ENCODE measurements at regions not wholly inside any gene's neighbourhood (a gene's known extent, or its start where the extent isn't known, plus 50 kb on each side); places are given as distances from the start of the nearest gene placed in this dataset.

GRCh38 chr3:124234852-124235252 lies 242.9 kb upstream of the ROPN1 start:
- DNase-seq (ENCODE audit: low read depth in 2 of 3, low spot score in 2 of 3), result no peak

GRCh38 chr3:124235446-124235845 lies 243.5 kb upstream of the ROPN1 start:
- no peak for DNase-seq (ENCODE audit: low read depth in 2 of 3, low spot score in 2 of 3)

- no peak for DNase-seq (ENCODE audit: low read depth in 2 of 3, low spot score in 2 of 3)
Observed at GRCh38 chr3:124243177-124243859, 251.4 kb upstream of the ROPN1 start.

DNA sequence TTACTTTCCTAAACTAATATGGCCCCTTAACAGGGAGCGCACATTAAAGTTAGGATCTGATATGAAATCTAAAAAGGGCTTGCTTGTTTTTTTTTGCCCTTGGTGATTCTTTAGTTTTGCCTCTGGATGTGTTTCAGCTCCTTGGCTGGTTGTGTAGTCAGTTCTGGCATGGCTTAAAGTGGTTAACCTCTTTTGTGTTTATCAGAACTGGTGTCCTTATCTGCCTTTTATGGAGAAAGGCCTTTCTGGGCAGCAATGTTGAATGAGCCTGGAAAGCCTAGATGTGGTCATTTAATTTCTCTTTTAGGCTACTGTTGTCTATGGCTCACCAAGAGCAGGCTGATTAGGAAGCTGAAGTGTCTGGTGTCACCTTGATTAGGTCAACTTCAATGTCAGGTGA lies 254.5 kb upstream of the ROPN1 start:
- no peak for DNase-seq (ENCODE audit: low read depth in 2 of 3, low spot score in 2 of 3)

GRCh38 chr3:124246949-124247348 lies 255.0 kb upstream of the ROPN1 start:
- no peak for DNase-seq (ENCODE audit: low read depth in 2 of 3, low spot score in 2 of 3)

DNA sequence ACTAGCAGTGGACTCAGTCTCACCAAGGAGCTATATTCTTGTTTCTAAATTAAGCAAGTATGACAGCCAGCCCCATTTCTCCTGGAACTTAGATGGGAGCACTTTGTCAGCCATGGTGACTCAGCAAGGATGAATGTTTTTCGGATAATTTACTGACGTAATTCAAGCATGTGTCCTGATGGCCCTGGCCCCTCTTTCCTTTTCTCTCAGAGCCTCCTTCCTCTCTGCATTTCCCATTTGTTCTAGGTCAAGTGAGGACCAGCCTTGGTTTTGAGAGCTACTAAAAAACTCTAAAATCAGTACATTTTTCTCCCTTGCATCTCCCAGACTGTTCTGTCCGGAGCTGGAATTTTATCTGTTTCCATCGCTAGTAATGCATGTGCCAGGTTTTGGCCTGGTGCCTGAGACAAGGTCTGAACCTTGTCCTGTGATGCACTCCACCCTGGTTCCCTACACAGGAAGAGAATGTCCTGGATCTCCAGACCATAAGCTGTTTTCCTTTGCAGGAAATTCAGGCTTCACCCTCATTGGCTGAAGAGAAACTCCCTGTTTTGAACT lies 256.6 kb upstream of the ROPN1 start:
- no peak for DNase-seq (ENCODE audit: low read depth in 2 of 3, low spot score in 2 of 3)

DNA sequence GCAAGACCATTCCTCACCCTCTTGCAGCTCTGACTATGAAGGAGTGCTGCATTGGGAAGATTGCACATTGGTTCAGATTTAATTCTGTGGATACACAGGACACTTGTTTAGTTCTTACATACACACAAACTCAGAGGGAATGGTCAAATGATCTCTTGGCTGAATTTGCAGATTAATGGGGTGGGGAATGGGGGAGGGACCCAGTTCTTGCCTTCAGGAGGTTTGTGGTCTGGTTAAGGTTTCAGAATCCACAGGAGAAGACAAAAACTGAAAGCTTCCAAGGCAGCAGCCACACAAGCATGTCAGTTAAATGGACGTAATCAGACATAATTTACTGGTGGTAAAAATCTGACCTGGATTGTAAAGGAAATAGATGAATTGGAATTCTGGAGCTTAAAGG lies 257.1 kb upstream of the ROPN1 start:
- DNase-seq (ENCODE audit: low read depth in 2 of 3, low spot score in 2 of 3), result no peak

DNA sequence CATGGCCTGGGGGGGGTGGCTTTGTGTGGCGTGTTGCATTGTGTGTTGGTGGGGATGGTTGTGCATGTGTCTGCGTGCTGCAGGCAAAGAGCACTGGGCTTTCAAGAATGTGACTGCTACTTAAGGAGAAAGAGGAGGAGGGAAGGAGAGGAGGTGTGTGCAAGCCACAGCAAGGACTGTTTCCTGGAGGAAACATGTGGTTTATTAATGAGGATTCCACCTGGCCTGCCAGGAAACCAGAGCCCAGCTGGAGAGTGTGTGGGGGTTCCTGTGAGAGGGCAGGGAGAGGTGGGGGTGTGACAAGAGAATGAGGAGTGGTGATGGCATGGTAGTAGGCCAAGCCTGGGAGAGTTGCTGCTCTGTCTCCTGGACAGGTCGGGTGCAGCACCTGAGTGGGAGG lies 258.1 kb upstream of the ROPN1 start:
- DNase-seq (ENCODE audit: low read depth in 2 of 3, low spot score in 2 of 3), result no peak

- no peak for DNase-seq (ENCODE audit: low read depth in 2 of 3, low spot score in 2 of 3)
Observed at GRCh38 chr3:124256156-124256555, 264.2 kb upstream of the ROPN1 start.

GRCh38 chr3:124256599-124256998 lies 264.7 kb upstream of the ROPN1 start:
- no peak for DNase-seq (ENCODE audit: low read depth in 2 of 3, low spot score in 2 of 3)

GRCh38 chr3:124257336-124257864 lies 265.5 kb upstream of the ROPN1 start:
- DNase-seq (ENCODE audit: low read depth in 2 of 3, low spot score in 2 of 3), result no peak

- DNase-seq (ENCODE audit: low read depth in 2 of 3, low spot score in 2 of 3), result no peak
Observed at GRCh38 chr3:124258057-124258500, 266.2 kb upstream of the ROPN1 start.

DNA sequence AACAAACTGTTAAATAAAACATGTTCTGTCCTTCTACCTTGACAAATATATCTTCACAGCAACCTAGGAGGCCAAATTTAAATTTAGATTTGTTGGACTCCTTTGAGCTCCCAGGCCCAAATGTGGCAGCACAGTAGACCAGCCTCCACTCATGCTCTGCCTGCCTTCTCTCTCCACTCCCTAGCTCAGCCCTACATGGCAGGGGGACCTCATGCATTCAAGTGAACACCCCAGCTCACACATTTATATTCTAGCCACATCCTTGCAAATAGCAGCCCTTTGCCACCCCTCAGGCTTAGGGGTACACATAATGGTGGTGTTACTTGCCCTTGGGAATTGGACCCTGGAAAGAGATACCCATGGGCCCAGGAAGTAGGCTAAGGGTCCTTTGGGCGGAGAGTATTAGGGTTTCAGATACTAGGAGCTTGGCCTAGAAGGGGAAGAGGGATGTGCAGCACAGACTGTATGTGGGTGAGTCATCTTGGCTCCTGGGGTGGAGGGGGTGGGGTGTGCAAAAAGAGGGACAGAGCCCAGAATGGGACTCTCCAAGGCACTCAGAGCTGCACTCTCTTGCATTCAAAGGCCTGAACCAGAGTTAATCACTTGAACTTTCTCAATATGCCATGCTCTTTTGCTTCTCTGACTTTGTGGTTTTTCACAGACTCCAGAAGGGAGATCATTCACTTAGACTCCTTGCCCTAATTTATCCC lies 268.4 kb upstream of the ROPN1 start:
- DNase-seq (ENCODE audit: low read depth in 2 of 3, low spot score in 2 of 3), result no peak

DNA sequence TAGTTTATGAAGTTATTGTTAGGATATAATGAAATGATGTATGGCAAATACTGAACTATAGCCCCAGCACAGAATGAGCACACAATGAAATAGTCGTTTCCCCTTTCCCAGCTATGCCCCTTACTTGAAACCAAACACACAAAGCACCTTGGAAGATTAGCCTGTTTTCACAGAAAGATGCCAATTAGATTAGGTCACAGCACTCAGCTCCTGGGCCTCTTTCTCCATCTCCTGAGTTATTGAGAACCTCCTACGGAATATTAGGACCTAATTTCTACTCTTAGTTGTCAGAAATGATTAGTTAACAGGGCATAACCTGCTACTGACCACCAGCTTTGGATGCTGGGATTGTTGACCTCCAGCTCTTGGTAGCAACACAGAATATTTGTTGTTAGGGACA lies 269.4 kb upstream of the ROPN1 start:
- no peak for DNase-seq (ENCODE audit: low read depth in 2 of 3, low spot score in 2 of 3)

DNA sequence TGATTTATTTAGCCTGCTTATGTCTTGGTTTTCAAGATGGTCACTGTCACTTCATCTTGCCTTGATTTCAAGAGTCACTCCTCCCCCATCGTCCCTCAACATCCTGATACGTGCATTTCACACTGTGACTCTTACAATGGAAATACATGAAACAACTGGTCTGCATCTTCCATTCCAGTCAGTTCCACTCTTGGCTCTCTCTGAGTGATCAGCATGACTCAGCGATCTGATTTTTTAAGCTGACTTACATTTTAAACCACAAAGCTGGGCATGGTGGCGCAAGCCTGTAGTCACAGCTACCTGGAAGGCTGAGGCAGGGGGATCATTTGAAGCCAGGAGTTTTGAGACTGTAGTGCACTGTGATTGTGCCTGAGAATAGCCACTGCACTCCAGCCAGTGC lies 271.2 kb upstream of the ROPN1 start:
- no peak for DNase-seq (ENCODE audit: low read depth in 2 of 3, low spot score in 2 of 3)

GRCh38 chr3:124264346-124264745 lies 272.4 kb upstream of the ROPN1 start:
- no peak for DNase-seq (ENCODE audit: low read depth in 2 of 3, low spot score in 2 of 3)

DNA sequence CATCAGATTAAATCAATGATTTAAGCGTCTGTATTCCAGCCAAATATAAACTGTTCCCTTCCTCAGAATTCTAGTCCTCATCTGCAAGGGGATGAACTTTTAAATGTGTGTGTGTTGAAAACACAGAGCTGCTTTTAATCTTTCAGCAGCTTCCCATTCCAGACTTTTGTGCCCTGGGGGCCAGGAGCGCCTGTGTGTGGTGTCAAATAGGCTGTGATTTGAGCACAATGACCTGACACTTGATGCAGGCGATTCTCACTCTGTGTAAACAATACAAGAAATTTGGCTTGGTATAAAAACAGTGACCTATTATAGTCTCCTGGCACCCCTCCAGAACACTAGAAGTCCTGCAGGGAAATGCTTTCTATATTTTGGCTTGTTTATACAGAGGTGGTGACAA lies 274.6 kb upstream of the ROPN1 start:
- DNase-seq (ENCODE audit: low read depth in 2 of 3, low spot score in 2 of 3), result no peak

DNA sequence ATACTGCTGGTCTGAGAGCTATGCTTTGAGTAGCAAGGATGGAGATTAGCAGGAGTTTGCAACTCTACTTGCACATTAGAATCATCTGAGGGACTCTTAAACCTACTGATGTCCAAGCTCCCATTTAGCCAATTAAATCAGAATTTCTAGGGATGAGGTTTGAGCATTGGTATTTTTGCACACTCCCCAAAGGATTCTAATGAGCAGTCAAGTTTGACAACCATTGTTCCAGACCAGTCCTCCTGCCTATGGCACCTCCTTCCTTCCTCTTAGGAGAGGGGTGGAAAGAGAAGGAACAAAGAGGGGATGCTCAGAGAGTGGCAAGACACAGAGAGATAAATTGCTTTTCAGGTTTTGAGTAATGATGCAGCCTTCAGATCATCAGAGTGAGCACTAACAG lies 275.5 kb upstream of the ROPN1 start:
- DNase-seq (ENCODE audit: low read depth in 2 of 3, low spot score in 2 of 3), result no peak

DNA sequence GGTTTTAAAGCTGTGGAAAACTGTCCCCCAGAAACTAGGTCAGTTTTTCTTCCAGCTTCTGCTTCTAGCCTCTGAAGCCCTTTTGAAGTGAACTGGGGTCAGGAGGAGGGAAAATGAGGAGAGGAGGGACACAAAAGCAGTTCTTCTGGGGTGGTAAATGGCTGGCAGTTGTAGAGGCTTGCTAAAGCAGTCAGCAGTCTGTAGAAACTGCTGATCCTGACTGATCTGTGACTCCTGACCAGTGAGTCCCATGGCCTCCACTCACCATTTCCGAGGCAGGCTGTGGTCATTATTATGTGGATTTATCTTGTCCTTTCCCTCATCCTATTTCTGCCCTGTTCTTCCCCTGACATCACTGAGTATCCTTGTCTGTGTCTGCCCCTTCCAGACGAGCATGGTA lies 276.4 kb upstream of the ROPN1 start:
- no peak for DNase-seq (ENCODE audit: low read depth in 2 of 3, low spot score in 2 of 3)

GRCh38 chr3:124269619-124270018 lies 277.7 kb upstream of the ROPN1 start:
- DNase-seq (ENCODE audit: low read depth in 2 of 3, low spot score in 2 of 3), result no peak

DNA sequence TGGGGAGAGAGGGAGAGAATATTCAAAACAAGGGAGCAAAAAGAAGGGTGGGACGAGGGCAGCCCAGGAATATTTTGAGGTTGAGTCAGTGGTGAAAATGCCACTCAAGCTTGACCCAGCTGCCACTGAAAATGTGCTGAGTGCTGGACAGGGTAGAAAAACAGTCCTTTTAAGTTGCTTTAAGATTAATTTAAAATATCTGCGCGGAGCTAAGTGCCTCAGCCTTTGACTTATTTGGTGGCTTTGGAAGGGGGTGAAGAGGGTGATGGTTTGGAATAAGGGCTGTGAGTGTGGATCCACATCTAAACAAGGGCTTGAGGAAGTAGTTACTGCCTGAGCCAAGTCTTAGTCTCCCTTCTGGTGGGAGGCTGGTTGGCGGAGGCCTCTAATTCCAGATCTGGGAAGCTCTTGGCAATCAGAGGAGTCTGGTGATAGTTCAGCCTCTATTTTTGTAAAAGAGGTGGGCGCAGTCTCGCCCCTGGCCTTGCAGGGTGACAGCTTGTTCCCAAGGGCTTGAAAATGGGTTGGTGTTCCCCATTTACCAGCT lies 280.8 kb upstream of the ROPN1 start:
- no peak for DNase-seq (ENCODE audit: low read depth in 2 of 3, low spot score in 2 of 3)

DNA sequence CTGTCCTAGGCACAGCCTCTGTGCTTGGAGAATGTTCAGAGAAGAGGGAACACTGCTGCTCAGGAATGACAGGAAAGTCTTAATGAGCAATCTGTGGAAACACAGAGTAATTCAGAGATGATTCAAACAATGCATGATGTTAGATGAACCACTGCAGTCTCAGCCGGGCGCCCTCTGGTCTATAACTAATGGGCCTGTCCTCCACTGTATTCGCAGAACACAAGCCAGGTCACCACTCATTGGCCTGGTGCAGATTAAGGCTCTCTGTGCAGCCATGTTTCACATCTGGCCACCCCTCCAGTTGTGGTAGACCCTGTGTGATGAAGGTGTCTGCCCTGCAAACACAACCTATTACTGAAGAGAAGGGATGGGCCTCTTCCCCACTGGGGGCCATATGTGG lies 281.7 kb upstream of the ROPN1 start:
- DNase-seq (ENCODE audit: low read depth in 2 of 3, low spot score in 2 of 3), result no peak

All from activated CD8-positive, alpha-beta memory T cell treated with anti-CD3 and anti-CD28 coated beads for 48 hours (primary cell).